GM23338 (cell line): ENCODE measurements at regions not wholly inside any gene's neighbourhood (a gene's known extent, or its start where the extent isn't known, plus 50 kb on each side); places are given as distances from the start of the nearest gene placed in this dataset.

Source experiments
- ATAC-seq: fragments of 200-7000 bp; cut with Tn5 transposase; 3 replicates; pipeline ENCODE4 v1.9.1; 2020
- DNase-seq: peaks from one replicate; pipeline ENCODE4 v3.0.0-alpha.2; 2015; ENCODE audit warnings: low spot score
- H2AFZ ChIP-seq: fragments of 200-600 bp; sonication (generic); 2 replicates; pipeline ENCODE4 v1.8.0; 2016; ENCODE audit warnings: antibody characterized with exemption, mild to moderate bottlenecking, moderate library complexity
- H3F3A ChIP-seq: fragments of 200-600 bp; sonication (generic); replicated peaks from 2 replicates; pipeline ENCODE4 v1.8.0; 2017; ENCODE audit warnings: antibody characterized with exemption, mixed run types, low read depth
- H3K27ac ChIP-seq: fragments of 200-600 bp; sonication (generic); 2 replicates; pipeline ENCODE4 v1.6.1; 2016; ENCODE audit warnings: low read depth
- H3K27me3 ChIP-seq: fragments of 200-600 bp; sonication (generic); 2 replicates; pipeline ENCODE4 v1.8.0; 2016; ENCODE audit warnings: mild to moderate bottlenecking, mixed run types, moderate library complexity; ENCODE audit not compliant: insufficient read depth
- H3K36me3 ChIP-seq: fragments of 200-600 bp; sonication (generic); 2 replicates; pipeline ENCODE4 v1.8.0; 2016; ENCODE audit warnings: mild to moderate bottlenecking; ENCODE audit not compliant: insufficient read depth
- H3K4me1 ChIP-seq: fragments of 200-600 bp; sonication (generic); 2 replicates; pipeline ENCODE4 v1.8.0; 2016; ENCODE audit warnings: mild to moderate bottlenecking, moderate library complexity; ENCODE audit not compliant: insufficient read depth
- H3K4me2 ChIP-seq: fragments of 200-600 bp; sonication (generic); 2 replicates; pipeline ENCODE4 v1.7.1; 2017; ENCODE audit warnings: mixed run types
- H3K4me3 ChIP-seq: fragments of 200-600 bp; sonication (generic); 2 replicates; pipeline ENCODE4 v1.6.1; 2016; ENCODE audit warnings: mixed run types
- H3K79me2 ChIP-seq: fragments of 200-600 bp; sonication (generic); replicated peaks from 2 replicates; pipeline ENCODE4 v1.8.0; 2017; ENCODE audit warnings: mild to moderate bottlenecking; ENCODE audit not compliant: insufficient read depth
- H3K9me2 ChIP-seq: fragments of 200-600 bp; sonication (generic); 2 replicates; pipeline ENCODE4 v1.8.0; 2017; ENCODE audit not compliant: insufficient read depth
- H4K20me1 ChIP-seq: fragments of 200-600 bp; sonication (generic); replicated peaks from 2 replicates; pipeline ENCODE4 v1.8.0; 2017; ENCODE audit warnings: mild to moderate bottlenecking; ENCODE audit not compliant: insufficient read depth
- H3K27ac Mint-ChIP-seq: 2 replicates; pipeline ENCODE4 v1.8.0; 2020; ENCODE audit warnings: inconsistent platforms, mild to moderate bottlenecking, moderate library complexity, mixed read lengths
- H3K27me3 Mint-ChIP-seq: 3 replicates; pipeline ENCODE4 v1.8.0; 2022; ENCODE audit warnings: low read depth, mild to moderate bottlenecking, moderate library complexity, mixed read lengths, inconsistent platforms; ENCODE audit not compliant: insufficient read depth, poor library complexity
- H3K36me3 Mint-ChIP-seq: 3 replicates; pipeline ENCODE4 v1.8.0; 2021; ENCODE audit warnings: low read depth, mild to moderate bottlenecking, inconsistent platforms, moderate library complexity, mixed read lengths
- H3K4me1 Mint-ChIP-seq: 3 replicates; pipeline ENCODE4 v1.8.0; 2020; ENCODE audit warnings: mild to moderate bottlenecking, inconsistent platforms, mixed read lengths
- H3K4me3 Mint-ChIP-seq: 3 replicates; pipeline ENCODE4 v1.8.0; 2021; ENCODE audit warnings: moderate library complexity, mild to moderate bottlenecking, inconsistent platforms, mixed read lengths
- H3K9me3 Mint-ChIP-seq: 3 replicates; pipeline ENCODE4 v1.8.0; 2020; ENCODE audit warnings: moderate library complexity, mild to moderate bottlenecking, inconsistent platforms, mixed read lengths
- ETS1 ChIP-seq: IDR thresholded peaks from 2 replicates; pipeline ENCODE4 v1.6.1; 2016; ENCODE audit warnings: antibody characterized with exemption
- NANOG ChIP-seq: IDR thresholded peaks from 2 replicates; pipeline ENCODE4 v1.6.1; 2016; ENCODE audit warnings: antibody characterized with exemption, borderline replicate concordance
- POLR2AphosphoS5 ChIP-seq: IDR thresholded peaks from 2 replicates; pipeline ENCODE4 v1.6.1; 2016; ENCODE audit warnings: antibody characterized with exemption, low read depth
- TF ChIP-seq, protein P1 (sequence below): IDR thresholded peaks from one replicate; pipeline ENCODE4 v1.6.1; 2018; ENCODE audit warnings: antibody characterized with exemption; ENCODE audit not compliant: unreplicated experiment
- TF ChIP-seq, protein P2 (sequence below): fragments of 250-450 bp; sonication (Bioruptor Pico); IDR thresholded peaks from 2 replicates; pipeline ENCODE4 v1.5.0; 2020; ENCODE audit warnings: mild to moderate bottlenecking, moderate library complexity

DNA sequence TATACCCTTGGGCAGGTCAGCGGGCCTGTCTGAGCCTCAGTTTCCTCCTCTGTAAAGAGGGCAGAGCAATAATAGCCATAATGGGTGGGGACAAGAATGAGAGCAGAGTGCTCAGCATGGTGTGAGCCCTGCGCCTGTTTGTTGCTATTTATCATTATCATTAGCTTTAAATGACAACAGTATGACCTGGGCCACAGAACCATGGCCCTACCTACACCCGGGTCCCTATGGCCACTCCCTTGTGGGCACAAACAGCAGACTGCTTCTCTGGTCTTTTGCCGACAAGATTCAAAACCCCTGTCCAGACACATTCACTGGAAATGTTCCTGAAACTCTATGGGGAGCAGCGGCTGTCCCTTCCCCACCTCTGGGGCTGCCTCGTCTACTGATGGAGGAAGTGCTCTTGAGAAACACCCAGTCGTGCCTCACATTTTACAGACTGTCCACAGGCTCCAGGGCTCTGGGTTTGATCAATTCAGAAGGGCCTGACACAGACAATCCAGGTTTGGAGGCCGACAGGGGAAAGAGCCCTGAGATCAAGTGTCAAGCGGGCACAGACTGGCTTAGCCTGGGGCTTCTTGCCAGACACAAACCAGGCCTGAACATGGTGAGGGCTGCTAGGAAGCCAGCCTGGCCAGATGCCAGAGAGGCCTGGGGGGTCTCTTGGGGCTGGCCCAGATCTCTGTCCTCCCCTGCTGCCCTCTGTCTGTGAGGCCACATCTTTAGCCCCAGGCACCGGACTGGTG, 112.5 kb upstream of the CD82 start (continued):
- TF ChIP-seq, protein P1, sequence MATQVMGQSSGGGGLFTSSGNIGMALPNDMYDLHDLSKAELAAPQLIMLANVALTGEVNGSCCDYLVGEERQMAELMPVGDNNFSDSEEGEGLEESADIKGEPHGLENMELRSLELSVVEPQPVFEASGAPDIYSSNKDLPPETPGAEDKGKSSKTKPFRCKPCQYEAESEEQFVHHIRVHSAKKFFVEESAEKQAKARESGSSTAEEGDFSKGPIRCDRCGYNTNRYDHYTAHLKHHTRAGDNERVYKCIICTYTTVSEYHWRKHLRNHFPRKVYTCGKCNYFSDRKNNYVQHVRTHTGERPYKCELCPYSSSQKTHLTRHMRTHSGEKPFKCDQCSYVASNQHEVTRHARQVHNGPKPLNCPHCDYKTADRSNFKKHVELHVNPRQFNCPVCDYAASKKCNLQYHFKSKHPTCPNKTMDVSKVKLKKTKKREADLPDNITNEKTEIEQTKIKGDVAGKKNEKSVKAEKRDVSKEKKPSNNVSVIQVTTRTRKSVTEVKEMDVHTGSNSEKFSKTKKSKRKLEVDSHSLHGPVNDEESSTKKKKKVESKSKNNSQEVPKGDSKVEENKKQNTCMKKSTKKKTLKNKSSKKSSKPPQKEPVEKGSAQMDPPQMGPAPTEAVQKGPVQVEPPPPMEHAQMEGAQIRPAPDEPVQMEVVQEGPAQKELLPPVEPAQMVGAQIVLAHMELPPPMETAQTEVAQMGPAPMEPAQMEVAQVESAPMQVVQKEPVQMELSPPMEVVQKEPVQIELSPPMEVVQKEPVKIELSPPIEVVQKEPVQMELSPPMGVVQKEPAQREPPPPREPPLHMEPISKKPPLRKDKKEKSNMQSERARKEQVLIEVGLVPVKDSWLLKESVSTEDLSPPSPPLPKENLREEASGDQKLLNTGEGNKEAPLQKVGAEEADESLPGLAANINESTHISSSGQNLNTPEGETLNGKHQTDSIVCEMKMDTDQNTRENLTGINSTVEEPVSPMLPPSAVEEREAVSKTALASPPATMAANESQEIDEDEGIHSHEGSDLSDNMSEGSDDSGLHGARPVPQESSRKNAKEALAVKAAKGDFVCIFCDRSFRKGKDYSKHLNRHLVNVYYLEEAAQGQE, result no peak
- TF ChIP-seq, protein P2, sequence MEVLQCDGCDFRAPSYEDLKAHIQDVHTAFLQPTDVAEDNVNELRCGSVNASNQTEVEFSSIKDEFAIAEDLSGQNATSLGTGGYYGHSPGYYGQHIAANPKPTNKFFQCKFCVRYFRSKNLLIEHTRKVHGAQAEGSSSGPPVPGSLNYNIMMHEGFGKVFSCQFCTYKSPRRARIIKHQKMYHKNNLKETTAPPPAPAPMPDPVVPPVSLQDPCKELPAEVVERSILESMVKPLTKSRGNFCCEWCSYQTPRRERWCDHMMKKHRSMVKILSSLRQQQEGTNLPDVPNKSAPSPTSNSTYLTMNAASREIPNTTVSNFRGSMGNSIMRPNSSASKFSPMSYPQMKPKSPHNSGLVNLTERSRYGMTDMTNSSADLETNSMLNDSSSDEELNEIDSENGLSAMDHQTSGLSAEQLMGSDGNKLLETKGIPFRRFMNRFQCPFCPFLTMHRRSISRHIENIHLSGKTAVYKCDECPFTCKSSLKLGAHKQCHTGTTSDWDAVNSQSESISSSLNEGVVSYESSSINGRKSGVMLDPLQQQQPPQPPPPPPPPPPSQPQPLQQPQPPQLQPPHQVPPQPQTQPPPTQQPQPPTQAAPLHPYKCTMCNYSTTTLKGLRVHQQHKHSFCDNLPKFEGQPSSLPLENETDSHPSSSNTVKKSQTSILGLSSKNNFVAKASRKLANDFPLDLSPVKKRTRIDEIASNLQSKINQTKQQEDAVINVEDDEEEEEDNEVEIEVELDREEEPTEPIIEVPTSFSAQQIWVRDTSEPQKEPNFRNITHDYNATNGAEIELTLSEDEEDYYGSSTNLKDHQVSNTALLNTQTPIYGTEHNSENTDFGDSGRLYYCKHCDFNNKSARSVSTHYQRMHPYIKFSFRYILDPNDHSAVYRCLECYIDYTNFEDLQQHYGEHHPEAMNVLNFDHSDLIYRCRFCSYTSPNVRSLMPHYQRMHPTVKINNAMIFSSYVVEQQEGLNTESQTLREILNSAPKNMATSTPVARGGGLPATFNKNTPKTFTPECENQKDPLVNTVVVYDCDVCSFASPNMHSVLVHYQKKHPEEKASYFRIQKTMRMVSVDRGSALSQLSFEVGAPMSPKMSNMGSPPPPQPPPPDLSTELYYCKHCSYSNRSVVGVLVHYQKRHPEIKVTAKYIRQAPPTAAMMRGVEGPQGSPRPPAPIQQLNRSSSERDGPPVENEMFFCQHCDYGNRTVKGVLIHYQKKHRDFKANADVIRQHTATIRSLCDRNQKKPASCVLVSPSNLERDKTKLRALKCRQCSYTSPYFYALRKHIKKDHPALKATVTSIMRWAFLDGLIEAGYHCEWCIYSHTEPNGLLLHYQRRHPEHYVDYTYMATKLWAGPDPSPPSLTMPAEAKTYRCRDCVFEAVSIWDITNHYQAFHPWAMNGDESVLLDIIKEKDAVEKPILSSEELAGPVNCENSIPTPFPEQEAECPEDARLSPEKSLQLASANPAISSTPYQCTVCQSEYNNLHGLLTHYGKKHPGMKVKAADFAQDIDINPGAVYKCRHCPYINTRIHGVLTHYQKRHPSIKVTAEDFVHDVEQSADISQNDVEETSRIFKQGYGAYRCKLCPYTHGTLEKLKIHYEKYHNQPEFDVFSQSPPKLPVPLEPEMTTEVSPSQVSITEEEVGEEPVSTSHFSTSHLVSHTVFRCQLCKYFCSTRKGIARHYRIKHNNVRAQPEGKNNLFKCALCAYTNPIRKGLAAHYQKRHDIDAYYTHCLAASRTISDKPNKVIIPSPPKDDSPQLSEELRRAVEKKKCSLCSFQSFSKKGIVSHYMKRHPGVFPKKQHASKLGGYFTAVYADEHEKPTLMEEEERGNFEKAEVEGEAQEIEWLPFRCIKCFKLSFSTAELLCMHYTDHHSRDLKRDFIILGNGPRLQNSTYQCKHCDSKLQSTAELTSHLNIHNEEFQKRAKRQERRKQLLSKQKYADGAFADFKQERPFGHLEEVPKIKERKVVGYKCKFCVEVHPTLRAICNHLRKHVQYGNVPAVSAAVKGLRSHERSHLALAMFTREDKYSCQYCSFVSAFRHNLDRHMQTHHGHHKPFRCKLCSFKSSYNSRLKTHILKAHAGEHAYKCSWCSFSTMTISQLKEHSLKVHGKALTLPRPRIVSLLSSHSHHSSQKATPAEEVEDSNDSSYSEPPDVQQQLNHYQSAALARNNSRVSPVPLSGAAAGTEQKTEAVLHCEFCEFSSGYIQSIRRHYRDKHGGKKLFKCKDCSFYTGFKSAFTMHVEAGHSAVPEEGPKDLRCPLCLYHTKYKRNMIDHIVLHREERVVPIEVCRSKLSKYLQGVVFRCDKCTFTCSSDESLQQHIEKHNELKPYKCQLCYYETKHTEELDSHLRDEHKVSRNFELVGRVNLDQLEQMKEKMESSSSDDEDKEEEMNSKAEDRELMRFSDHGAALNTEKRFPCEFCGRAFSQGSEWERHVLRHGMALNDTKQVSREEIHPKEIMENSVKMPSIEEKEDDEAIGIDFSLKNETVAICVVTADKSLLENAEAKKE (CRISPR knock-in tag), result no peak

DNA sequence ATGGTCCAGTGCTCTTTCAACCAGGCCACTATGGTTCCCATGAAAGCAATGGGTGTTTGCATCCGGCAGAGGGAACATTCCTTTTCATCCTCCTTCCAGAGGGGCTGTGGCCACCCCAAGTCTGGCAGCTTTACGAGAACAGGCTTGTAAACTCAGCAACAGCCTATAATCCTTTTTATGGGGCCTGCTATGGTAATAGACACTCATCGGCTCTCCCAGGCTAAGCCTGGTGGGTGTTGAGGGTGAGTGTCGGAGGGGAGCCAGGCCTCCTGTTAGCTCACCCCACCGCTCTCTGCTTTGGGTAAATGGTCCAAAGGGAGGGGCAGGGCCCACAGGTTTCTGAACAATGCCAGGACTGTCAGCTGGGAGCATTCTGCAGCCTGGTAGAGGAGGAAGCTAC, 111.6 kb upstream of the CD82 start:
- H3K4me1 Mint-ChIP-seq, result no peaks in the 10 kb centered on the region
- no peaks in the 10 kb centered on the region for H3K4me1 ChIP-seq
- no peak overlapping the region for H2AFZ ChIP-seq
- H3F3A ChIP-seq, result no peaks in the 10 kb centered on the region
- H3K4me3 ChIP-seq, result no peak overlapping the region
- no peaks in the 10 kb centered on the region for H3K27me3 ChIP-seq
- ATAC-seq (no peak), DNase-seq (no peak)
- H3K27me3 Mint-ChIP-seq, result peaks cover 13% of the 10 kb centered on the region
- H3K4me3 Mint-ChIP-seq, result no peak overlapping the region
- no peak overlapping the region for H3K27ac ChIP-seq
- H3K9me3 Mint-ChIP-seq, result no peaks in the 10 kb centered on the region
- H3K79me2 ChIP-seq, result no peaks in the 10 kb centered on the region
- no peak overlapping the region for H3K27ac Mint-ChIP-seq
- no peak overlapping the region for H3K4me2 ChIP-seq
- no peaks in the 10 kb centered on the region for H3K9me2 ChIP-seq
- H4K20me1 ChIP-seq, result no peaks in the 10 kb centered on the region
- H3K36me3 Mint-ChIP-seq, result no peaks in the 10 kb centered on the region
- no peaks in the 10 kb centered on the region; the same call in 1 of the 2 replicates for H3K36me3 ChIP-seq
- TF ChIP-seq, protein P1, result no peak
- TF ChIP-seq ETS1 (no peak), NANOG (no peak), POLR2AphosphoS5 (no peak)
